Chondrocyte (in vitro differentiated cells): ENCODE measurements at regions not wholly inside any gene's neighbourhood (a gene's known extent, or its start where the extent isn't known, plus 50 kb on each side); places are given as distances from the start of the nearest gene placed in this dataset.
"Not testable (repeated sequence)": the region's sequence is repeated elsewhere in the genome, so short reads cannot be mapped to it uniquely, and the experiment has no call there.

Experiments
- DNase-seq: peaks from one replicate; pipeline ENCODE4 v3.0.0; 2021; ENCODE audit warnings: mixed read lengths, low spot score
- H3K27ac Mint-ChIP-seq: one replicate; pipeline ENCODE4 v1.8.0; 2021; ENCODE audit warnings: mild to moderate bottlenecking, moderate library complexity, mixed read lengths; ENCODE audit not compliant: unreplicated experiment
- H3K27me3 Mint-ChIP-seq: 2 replicates; pipeline ENCODE4 v1.8.0; 2021; ENCODE audit warnings: low read depth, mixed read lengths
- H3K36me3 Mint-ChIP-seq: 2 replicates; pipeline ENCODE4 v1.8.0; 2021; ENCODE audit warnings: low read depth, mixed read lengths
- H3K4me1 Mint-ChIP-seq: 2 replicates; pipeline ENCODE4 v1.8.0; 2021; ENCODE audit warnings: low read depth, mild to moderate bottlenecking, mixed read lengths
- H3K4me3 Mint-ChIP-seq: one replicate; pipeline ENCODE4 v1.8.0; 2021; ENCODE audit warnings: mild to moderate bottlenecking, moderate library complexity, mixed read lengths; ENCODE audit not compliant: unreplicated experiment
- H3K9me3 Mint-ChIP-seq: 2 replicates; pipeline ENCODE4 v1.8.0; 2021; ENCODE audit warnings: low read depth, mixed read lengths
- TF ChIP-seq, protein P1 (sequence below): fragments of 200-600 bp; sonication (generic); IDR thresholded peaks from 2 replicates; pipeline ENCODE4 v1.5.0; 2021; ENCODE audit warnings: antibody characterized with exemption, mild to moderate bottlenecking, moderate library complexity

DNA sequence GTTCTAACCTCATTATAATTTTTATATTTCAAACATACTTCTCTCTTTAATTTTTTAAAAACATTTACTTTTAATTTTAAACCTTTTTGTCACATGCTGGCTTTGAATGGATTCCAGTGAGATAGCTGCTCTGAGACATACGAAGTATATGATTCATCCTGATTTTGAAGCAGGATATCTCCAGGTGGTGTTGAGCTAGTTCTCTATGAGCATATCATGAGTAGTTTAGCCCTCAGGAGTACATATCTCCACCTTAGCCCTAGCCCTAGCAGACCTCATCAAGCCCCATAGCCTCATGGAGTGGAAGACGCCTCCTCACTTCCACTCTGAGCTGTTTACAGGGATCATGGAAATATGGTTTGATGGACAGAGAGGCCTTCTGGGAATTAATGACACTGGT, 183.2 kb upstream of the C21orf91 start:
- TF ChIP-seq, protein P1, sequence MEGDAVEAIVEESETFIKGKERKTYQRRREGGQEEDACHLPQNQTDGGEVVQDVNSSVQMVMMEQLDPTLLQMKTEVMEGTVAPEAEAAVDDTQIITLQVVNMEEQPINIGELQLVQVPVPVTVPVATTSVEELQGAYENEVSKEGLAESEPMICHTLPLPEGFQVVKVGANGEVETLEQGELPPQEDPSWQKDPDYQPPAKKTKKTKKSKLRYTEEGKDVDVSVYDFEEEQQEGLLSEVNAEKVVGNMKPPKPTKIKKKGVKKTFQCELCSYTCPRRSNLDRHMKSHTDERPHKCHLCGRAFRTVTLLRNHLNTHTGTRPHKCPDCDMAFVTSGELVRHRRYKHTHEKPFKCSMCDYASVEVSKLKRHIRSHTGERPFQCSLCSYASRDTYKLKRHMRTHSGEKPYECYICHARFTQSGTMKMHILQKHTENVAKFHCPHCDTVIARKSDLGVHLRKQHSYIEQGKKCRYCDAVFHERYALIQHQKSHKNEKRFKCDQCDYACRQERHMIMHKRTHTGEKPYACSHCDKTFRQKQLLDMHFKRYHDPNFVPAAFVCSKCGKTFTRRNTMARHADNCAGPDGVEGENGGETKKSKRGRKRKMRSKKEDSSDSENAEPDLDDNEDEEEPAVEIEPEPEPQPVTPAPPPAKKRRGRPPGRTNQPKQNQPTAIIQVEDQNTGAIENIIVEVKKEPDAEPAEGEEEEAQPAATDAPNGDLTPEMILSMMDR, result no peak
- no peaks in the 10 kb centered on the region for H3K27me3 Mint-ChIP-seq
- DNase-seq, result no peak
- H3K9me3 Mint-ChIP-seq, result peaks cover 5% of the 10 kb centered on the region
- H3K36me3 Mint-ChIP-seq, result no peaks in the 10 kb centered on the region
- no peak overlapping the region for H3K4me3 Mint-ChIP-seq
- no peaks in the 10 kb centered on the region for H3K4me1 Mint-ChIP-seq
- H3K27ac Mint-ChIP-seq, result no peak overlapping the region

GRCh38 chr21:18000981-18001686, 182.0 kb upstream of the C21orf91 start:
- Mint-ChIP-seq H3K36me3 (no peaks in the 10 kb centered on the region), H3K9me3 (peaks cover 13% of the 10 kb centered on the region), H3K27ac (no peak overlapping the region), H3K27me3 (no peaks in the 10 kb centered on the region), H3K4me3 (no peak overlapping the region), H3K4me1 (no peaks in the 10 kb centered on the region)
- TF ChIP-seq, protein P1, result no peak
- DNase-seq, result no peak

- not testable (repeated sequence) for H3K4me1 Mint-ChIP-seq, H3K27ac Mint-ChIP-seq, H3K27me3 Mint-ChIP-seq, H3K36me3 Mint-ChIP-seq, H3K4me3 Mint-ChIP-seq, DNase-seq
- H3K9me3 Mint-ChIP-seq, result peaks cover 31% of the 10 kb centered on the region
Observed at GRCh38 chr21:17998599-17998998, 179.4 kb upstream of the C21orf91 start.

DNA sequence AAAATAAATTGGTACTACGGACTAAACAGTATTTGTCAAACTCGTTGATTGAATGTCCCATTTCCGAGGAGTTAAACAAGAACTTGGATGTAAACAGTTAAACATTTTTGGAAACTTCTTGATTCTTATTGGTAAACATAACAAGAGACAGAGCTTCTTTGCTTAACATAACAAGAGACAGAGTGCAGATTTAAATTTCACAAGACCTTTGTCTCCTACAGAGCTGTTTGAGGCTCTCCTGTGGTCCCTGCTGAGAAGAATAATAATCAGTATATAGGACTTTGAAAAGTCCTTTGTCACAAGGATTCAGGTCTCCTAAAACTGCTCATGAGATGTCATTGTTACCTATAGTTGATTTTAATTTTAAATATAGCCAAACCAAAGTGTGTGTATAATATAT, 170.6 kb upstream of the C21orf91 start:
- TF ChIP-seq, protein P1, result no peak
- H3K27ac Mint-ChIP-seq, result no peak overlapping the region

GRCh38 chr21:17988102-17988437, 168.9 kb upstream of the C21orf91 start:
- Mint-ChIP-seq H3K36me3 (no peaks in the 10 kb centered on the region), H3K9me3 (peaks cover 17% of the 10 kb centered on the region), H3K4me1 (no peaks in the 10 kb centered on the region), H3K27me3 (no peaks in the 10 kb centered on the region), H3K27ac (no peak overlapping the region), H3K4me3 (no peak overlapping the region)
- no peak for DNase-seq
- TF ChIP-seq, protein P1, result no peak

More for the DNA sequence above, 170.6 kb upstream of the C21orf91 start:
- no peak overlapping the region for H3K4me3 Mint-ChIP-seq
- DNase-seq, result no peak
- H3K4me1 Mint-ChIP-seq, result no peaks in the 10 kb centered on the region
- peaks cover 2% of the 10 kb centered on the region for H3K36me3 Mint-ChIP-seq
- peaks cover 27% of the 10 kb centered on the region for H3K9me3 Mint-ChIP-seq
- no peaks in the 10 kb centered on the region for H3K27me3 Mint-ChIP-seq
